Transverse colon (tissue), 4 donors: ENCODE measurements at regions not wholly inside any gene's neighbourhood (a gene's known extent, or its start where the extent isn't known, plus 50 kb on each side); places are given as distances from the start of the nearest gene placed in this dataset.

Experiments used
- CTCF ChIP-seq, 5 experiments: fragments of 200-600 bp in 3 of 5; fragments of 450-650 bp in 2 of 5; sonication (generic) in 3 of 5; IDR thresholded peaks; 1 replicate in 2 of 5; 2 replicates in 3 of 5; pipeline ENCODE4 v1.5.1; 2016 to 2017; ENCODE audit warnings: antibody characterized with exemption in 5 of 5, inconsistent platforms in 3 of 5, mild to moderate bottlenecking in 2 of 5, moderate library complexity in 1 of 5
- EP300 ChIP-seq: sonication (generic); formaldehyde crosslinking; IDR thresholded peaks from one replicate; pipeline ENCODE4 v1.6.1; 2017; ENCODE audit warnings: antibody characterized with exemption, low read depth
- POLR2A ChIP-seq: fragments of 450-650 bp; IDR thresholded peaks from one replicate; pipeline ENCODE4 v1.6.1; 2016; ENCODE audit warnings: antibody characterized with exemption, mild to moderate bottlenecking, moderate library complexity
- POLR2AphosphoS5 ChIP-seq, 3 donors: sonication (generic); formaldehyde crosslinking; IDR thresholded peaks; one replicate each; pipeline ENCODE4 v1.6.1; 2016; ENCODE audit warnings: antibody characterized with exemption in 3 of 3

GRCh38 chr12:73769337-73769736 lies 768.3 kb upstream of the ATXN7L3B start:
- no peak for TF ChIP-seq CTCF (IDR thresholded peaks at IDR 0.05)
- TF ChIP-seq POLR2A, result no peak
- TF ChIP-seq EP300, result no peak
- TF ChIP-seq POLR2AphosphoS5 (IDR thresholded peaks at IDR 0.05), result no peak
